HG03354 (cell line): ENCODE measurements at regions not wholly inside any gene's neighbourhood (a gene's known extent, or its start where the extent isn't known, plus 50 kb on each side); places are given as distances from the start of the nearest gene placed in this dataset.
A peak's percentile ranks its signal among the peaks of the same experiment; 100 is the strongest.
"Not testable (repeated sequence)": the region's sequence is repeated elsewhere in the genome, so short reads cannot be mapped to it uniquely, and the experiment has no call there.

Source experiments
- ATAC-seq: cut with Tn5 transposase; IDR thresholded peaks from one replicate; pipeline ENCODE4 v1.9.1; 2021; ENCODE audit warnings: mild to moderate bottlenecking; ENCODE audit not compliant: unreplicated experiment, poor library complexity, severe bottlenecking

DNA sequence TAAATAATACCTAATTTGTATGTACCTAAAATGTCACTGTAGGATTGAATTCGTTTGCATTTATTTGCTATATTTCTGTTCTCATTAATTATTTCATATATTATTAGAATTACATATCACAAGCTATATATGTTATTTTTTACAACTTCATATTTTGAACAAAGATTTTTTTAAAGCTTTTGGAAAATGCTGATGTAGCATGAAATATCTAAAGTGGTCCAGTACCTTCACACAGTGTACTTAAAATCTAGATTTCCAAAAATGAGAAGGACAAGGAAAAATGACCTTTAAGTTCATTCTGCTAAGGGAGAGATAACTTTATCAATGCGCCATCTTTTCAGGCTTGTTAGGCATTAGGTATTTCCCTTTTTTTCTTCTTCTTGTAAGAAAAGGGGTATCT is 71.8 kb downstream of the LARP7 start:
- ATAC-seq = no peak

DNA sequence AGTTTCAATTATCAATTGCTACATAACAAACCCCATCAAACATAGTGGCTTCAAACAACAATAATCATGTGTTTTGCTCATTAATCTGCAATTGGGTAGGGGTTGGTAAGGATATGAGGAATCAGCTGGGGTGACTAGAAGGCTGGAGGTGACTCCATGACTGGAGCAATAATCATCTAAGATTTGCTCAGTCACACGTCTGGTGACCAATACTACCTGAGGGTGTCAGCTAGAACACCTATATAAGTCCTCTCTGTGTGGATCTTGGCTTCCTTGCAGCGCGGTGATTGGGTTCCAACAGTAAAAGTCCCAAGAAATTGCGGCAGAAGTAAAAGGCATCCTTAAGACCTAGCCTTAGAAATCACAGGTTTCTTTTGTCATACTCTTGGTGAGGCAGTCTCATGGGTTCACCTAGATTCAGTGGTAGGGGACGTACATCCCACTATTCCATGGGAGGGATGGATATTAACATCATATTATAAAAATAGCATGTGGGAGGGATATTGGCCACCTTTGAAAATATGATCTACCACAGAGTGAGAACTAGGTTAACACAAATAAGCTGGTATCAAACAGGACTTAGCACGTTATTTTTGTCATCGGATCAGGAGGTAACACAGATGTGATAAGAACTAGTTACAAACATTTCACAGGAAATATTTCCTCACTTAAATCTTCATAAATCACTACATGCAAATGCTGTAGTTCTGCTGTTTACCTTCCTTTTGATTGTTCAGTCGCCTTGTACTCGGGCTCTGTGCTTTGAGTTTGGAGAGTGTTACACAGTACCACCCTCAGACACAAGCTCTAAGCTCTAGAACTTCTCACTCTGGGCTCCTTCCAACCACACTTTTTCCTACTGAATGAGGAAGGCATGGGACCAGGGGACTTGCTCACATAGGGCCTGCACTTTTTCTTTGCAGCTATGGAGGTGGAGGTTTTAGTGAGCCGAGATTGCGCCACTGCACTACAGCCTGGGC is 78.3 kb downstream of the LARP7 start:
- no peak for ATAC-seq

DNA sequence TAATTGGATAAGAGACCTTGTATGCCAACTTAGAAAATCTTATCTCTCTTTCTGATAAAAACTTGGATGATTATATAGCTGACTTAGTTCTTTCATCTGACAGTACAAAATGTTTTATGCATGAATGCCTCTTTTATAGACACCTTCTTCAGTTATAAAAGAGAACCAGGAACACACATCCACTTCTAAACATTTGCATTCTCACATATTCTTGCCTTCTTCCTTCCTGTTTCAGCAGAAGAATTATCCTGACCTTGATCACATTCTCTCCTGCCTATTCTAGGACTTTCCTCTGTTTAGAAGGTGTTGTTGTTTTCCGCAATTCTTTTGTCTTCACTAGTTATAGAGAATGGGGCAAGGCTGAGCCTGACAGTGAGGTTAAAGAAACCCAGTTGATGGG is 80.9 kb downstream of the LARP7 start:
- no peak for ATAC-seq

DNA sequence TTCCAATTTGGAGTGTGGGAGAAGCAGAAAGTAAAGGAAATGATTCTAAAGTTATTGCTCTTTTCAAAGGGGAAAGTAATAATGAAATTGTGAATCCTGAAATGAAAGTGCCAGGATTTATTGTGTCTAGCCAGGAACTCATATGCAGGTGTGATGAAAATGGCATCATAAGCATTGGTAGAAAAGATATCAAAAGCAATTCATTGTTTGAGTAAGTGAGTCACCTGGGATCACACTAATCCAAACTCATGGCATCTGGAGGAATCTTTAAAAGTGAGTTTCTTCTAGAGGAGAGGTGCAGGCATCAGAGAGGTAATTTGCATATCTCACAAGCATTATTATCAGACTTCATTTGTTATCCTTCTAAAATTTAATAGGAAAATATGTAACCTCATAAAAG is 84.7 kb downstream of the LARP7 start:
- no peak for ATAC-seq

DNA sequence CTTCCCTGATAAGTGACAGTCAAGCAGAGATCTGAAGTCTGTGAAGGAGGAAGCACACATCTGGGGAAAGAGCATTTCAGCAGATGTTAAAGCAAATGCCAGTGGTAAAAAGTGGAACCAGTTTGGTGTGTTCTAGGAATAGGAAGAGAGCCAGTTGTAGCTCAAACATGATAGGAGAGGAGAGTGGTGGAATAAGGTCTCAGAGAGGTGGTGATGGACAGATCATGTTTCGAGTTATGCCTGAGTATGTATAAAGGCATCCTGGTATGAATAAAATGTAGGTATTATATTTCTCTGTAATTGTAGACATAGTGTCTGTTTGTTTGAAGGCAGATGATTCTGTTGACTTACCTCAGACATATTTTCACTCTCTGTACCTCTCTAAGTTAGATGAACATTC is 89.1 kb downstream of the LARP7 start:
- ATAC-seq = no peak

DNA sequence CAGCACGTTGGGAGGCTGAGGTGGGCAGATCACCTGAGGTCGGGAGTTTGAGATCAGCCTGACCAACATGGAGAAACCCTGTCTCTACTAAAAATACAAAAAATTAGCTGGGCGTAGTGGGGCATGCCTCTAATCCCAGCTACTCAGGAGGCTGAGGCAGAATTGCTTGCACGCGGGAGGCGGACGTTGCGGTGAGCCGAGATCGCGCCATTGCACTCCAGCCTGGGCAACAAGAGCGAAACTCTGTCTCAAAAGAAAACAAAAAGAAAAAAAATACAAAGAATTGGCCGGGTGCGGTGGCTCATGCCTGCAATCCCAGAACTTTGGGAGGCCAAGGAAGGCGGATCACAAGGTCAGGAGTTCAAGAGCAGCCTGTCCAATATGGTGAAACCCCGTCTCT is 90.8 kb downstream of the LARP7 start:
- not testable (repeated sequence) for ATAC-seq

DNA sequence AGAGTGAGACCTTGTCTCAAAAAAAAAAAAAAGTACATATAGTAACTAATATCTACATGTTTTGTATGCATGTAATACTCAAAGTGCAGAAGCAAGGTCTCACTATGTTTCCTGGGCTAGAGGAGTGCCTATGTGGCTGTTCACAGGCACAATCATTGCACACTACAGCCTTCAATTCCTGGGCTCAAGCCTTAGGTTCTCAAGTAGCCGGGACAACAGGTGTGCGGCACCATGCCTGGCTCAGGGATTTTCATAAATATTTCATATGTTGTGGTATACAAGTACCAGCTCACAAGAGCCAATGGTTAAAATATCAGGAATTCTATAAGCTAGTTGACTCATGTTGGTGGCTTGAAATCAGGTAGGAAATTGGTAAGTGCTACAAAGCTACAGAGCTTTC is 94.8 kb downstream of the LARP7 start:
- no peak for ATAC-seq

DNA sequence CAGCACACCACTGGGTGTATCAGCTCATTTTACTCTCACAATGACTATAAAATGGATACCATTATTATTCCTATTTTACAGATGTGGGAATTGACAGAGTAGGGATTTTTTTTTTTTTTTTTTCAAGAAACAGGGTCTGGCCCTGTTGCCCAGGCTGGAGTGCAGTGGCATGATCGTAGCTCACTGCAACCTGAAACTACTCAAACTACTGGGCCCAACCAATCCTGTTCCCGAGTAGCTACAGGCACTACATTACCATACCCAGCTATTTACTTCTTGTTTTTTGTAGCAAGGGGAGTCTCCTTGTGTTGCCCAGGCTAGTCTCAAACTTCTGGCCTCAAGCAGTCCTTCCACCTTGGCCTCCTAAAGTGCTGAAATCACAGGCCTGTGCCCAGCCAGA is 95.2 kb downstream of the LARP7 start:
- ATAC-seq = no peak

DNA sequence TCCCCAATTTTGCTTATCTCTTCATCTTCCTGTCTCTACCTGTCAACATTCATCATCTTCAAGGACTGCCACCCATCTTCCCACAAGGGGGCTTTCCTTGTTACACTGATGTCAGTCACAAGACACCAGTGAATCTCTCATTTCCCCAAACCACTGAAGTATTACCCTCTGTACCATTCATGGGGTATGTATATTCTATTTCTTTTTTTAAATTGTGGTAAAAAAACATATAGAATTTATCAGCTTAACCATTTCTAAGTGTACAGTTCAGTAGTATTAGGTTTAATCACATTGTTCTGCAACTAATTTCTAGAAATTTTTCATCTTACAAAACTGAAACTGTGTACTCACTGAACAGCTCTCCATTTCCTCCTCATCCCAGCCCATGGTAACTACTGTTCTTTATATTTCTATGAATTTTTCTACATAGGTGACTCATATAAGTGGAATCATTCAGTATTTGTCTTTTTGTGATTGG is 98.6 kb downstream of the LARP7 start:
- ATAC-seq = peak; percentile 84

DNA sequence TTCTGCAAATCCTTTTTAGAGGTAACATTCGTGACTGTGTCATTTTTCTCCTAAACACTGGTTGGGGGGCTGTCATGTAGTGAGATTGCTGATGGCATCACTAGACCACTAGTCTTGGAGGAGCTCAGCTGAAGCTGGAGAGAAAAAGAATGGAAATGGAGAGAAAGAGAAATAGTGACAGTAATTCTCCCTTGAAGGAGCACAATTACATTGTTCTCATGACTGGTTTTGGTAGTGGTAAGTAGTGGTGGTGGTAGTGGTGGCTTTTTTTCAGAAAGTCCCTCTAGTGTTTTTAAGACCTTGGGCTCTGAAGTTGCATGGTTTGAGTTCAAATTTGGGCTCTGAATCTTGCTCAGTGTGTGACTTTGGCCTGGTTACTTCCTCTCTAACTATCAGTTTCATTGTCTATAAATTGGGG is 99.8 kb downstream of the LARP7 start:
- peak; percentile 38 for ATAC-seq

DNA sequence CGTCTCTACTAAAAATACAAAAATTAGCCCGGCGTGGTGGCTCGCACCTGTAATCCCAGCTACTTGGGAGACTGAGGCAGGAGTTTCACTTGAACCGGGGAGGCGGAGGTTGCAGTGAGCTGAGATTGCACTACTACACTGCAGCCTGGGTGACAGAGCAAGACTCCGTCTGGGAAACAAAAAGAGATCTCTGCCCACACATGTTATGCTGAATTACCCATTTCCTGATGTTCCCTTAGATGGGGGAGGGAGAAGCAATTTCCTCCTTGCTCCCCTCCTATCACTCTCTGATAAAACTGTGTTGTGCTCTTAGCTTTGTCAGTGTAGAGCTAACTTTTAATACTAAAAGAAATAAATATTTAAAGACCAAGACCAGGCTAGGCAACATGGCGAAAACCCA is 102.5 kb downstream of the LARP7 start:
- no peak for ATAC-seq

DNA sequence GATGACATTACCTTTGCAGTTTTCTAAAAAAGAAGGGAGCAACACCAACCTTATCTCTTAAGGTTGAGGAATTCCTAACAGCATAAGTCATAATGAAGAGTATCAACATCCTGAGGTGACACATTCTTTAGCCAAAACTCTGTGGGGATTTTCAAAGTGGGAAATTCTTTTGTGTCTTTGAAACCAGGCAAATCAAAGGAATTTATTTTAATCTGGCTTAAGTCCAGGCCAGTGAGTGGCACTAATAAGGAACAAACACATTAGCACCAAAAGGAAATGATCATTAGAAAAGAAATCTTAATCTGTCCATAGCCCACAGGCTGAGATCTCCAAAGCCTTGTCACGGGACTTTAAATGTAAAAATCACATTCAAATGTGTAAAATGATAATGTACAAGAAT is 110.1 kb downstream of the LARP7 start:
- ATAC-seq = no peak

DNA sequence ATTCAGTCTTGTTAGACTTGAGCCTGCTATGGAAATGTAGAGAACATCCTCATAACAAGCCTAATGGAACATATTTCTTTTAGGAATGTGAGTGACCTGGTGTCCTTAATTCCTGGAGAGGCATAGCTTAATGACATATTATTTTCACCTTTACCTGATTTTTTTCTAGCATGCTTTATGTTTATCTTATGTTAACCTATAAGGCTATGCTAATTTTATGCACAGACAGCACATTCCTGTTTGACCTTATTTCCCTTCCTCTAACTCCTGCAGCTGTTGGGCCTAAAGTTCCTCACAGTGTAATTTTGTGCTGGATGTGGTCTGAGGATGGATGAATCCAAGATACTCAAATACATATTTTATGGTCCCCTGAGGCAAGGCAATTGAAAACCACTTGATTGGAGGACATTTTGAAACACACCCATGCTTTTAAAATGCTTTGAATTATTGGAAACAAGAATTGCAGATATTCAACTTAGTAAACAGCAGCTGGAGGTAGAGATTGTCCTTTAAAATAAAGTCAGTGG is 111.5 kb downstream of the LARP7 start:
- ATAC-seq = no peak

DNA sequence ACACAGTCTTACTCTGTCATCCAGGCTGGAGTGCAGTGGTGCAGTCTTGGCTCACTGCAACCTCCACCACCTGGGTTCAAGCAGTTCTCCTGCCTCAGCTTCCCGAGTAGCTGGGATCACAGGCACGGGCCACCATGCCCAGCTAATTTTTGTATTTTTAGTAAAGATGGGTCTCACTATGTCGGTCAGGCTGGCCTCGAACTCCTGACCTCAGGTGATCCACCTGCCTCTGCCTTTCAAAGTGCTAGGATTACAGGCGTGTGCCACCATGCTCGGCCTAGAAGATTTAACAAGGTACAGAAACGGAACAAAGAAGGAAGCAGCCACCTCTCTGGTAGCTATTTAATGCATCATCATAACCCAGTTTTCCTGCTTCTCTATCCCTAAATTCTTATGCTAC is 113.8 kb downstream of the LARP7 start:
- not testable (repeated sequence) for ATAC-seq

DNA sequence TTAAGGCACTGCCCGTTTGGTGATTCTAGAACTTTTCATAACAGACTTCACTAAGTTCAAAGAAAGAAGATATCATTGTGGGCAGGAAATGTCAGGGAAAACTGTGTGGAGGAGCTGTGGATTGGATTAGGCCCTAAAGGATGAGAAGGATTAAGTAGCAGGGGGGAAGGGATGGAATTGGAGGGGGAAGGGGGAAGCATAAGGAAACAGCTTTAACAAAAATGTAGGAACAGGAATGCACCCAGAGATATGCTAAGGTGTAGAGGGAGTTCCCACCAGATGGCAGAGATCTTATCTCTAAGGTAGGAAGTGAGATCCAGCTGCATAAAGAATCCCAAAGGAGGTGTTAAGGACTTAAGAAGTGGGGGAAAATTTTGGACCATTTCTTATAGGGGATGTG is 114.5 kb downstream of the LARP7 start:
- no peak for ATAC-seq

DNA sequence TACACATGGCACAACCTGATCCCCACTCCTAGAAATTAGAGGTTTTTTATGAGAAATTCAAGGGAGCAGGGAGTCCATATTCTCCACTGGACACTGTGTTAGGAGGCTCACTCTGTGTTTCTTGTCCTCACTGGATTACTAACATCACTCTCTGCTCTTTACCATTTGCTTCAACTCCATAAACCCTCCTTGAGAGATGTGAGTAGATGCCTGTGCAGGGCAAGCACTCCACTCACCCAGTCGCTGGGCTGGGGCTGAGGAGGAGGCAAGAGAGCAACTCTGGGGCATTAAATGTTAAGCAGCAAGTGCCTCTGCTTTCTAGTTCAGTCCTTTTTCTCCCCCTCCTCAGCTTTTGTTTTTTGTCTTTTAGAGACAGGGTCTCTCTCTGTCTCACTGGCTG is 115.1 kb downstream of the LARP7 start:
- no peak for ATAC-seq

DNA sequence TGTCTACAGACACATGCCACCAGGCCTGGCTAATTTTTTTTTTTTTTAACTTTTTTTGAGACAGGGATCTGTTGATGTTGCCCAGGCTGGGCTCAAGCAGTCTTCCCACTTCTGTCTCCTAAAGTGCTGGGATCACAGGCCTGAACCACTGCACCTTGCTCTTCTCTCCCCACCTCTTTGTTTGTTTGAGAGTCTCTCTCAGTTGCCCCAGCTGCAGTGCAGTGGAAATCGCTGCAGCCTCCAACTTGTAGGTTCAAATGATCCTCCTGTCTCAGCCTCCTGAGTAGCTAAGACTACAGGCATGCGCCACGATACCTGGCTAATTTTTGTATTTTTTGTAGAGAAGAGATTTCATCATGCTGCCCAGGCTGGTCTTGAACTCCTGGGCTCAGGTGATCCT is 115.6 kb downstream of the LARP7 start:
- ATAC-seq = no peak

DNA sequence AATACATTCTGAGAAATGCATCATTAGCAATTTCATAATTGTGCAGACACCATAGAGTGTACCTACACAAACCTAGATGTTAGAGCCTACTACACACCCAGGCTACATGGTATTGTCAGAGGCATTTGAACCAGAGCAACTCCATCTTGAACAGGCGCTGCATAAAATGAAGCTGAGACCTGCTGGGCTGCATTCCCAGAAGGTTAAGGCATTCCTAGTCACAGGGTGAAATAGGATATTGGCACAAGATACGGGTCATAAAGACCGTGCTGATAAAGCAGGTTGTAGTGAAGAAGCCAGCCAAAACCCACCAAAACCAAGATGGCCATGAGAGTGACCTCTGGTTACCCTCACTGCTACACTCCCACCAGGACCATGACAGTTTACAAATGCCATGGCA is 116.4 kb downstream of the LARP7 start:
- no peak for ATAC-seq

DNA sequence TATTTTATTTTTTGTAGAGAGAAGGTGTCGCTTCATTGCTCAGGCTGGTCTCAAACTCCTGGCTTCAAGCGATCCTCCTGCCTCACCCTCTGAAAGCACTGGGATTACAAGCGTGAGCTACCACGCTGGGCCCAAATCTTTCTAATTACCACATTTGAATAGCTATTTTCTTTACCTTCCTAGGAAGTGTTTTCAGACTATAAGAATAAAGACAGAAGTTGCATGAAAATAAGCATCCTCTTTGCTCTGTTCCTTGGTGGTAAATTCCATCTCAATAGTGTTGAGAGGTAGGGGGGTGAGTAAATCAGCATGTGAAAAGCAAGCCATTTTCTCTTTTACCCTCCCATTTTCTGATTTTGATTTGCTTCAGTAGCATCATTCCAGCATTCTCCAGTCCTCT is 122.4 kb downstream of the LARP7 start:
- ATAC-seq = no peak

DNA sequence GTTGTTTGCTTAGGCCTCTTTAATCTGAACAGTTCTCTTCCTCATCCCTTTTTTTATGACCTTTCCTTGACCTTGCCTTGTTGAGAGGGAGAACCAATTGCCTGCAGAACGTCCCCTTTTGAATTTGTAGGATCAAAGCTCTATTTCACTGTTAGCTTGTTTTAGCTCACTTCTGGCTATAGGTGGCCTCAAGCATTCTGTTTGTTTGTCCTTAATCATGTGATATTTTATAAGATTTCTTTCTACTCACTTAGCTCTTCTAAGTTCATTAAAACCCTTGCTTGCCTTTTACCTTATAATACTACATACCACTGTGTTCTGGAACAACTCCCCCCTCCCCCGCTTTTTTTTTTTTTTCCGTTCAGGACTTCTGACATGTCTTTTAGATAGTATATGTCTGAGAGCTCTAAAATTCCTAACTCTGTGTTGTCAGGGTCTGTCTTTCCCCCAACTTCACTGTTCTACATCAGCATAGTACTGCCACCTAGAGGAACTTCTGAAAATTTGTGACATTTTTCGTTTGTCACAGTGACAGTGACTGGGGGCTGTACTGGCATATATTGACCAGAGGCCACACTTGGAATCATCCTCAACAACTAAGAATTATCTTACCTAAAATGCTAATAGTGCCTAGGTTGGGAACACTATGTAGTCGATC is 128.5 kb downstream of the LARP7 start:
- peak; percentile 69 for ATAC-seq

DNA sequence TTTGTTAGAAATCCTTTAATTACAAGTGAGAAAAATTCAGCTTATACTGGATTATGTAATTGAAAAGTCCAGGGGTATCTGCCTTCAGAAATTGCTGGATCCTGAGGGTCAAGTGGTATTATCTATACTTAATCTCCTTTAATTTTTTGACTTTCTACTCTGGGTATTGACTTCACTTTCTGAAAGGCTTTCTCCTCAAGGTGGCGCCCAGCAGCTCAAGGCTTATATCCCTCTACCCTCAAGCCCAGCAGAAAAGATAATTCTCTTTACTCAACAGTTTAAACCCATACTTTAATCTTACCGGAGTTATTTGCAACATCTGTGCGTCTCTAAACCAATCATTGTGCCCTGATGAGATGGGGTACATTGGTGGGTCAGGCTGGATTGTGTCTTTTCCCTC is 129.5 kb downstream of the LARP7 start:
- no peak for ATAC-seq
